Neural progenitor cell (in vitro differentiated cells): ENCODE measurements at regions not wholly inside any gene's neighbourhood (a gene's known extent, or its start where the extent isn't known, plus 50 kb on each side); places are given as distances from the start of the nearest gene placed in this dataset.
A peak's percentile ranks its signal among the peaks of the same experiment; 100 is the strongest.

Experiments
- DNase-seq: peaks from one replicate; pipeline ENCODE4 v3.0.0-alpha.2; 2016; ENCODE audit warnings: low spot score
- H2AFZ ChIP-seq: fragments of 200-600 bp; sonication (generic); replicated peaks from 2 replicates; pipeline ENCODE4 v1.6.1; 2016; ENCODE audit warnings: antibody characterized with exemption
- H3F3A ChIP-seq: fragments of 200-600 bp; sonication (generic); 2 replicates; pipeline ENCODE4 v1.6.1; 2016; ENCODE audit warnings: antibody characterized with exemption, low read depth
- H3K27ac ChIP-seq: fragments of 200-600 bp; sonication (generic); 2 replicates; pipeline ENCODE4 v1.5.1; 2016; ENCODE audit warnings: mild to moderate bottlenecking
- H3K27me3 ChIP-seq: fragments of 200-600 bp; sonication (generic); 2 replicates; pipeline ENCODE4 v1.6.1; 2016; ENCODE audit warnings: mild to moderate bottlenecking, moderate library complexity
- H3K36me3 ChIP-seq: fragments of 200-600 bp; sonication (generic); 2 replicates; pipeline ENCODE4 v1.5.1; 2016
- H3K4me1 ChIP-seq: fragments of 200-600 bp; sonication (generic); 2 replicates; pipeline ENCODE4 v1.6.1; 2016; ENCODE audit warnings: mixed run types
- H3K4me2 ChIP-seq: fragments of 200-600 bp; sonication (generic); 2 replicates; pipeline ENCODE4 v1.6.1; 2016
- H3K4me3 ChIP-seq: fragments of 200-600 bp; sonication (generic); 2 replicates; pipeline ENCODE4 v1.5.1; 2016
- H3K79me2 ChIP-seq: fragments of 200-600 bp; sonication (generic); 2 replicates; pipeline ENCODE4 v1.6.1; 2016; ENCODE audit warnings: low read depth
- H3K9ac ChIP-seq: fragments of 200-600 bp; sonication (generic); 2 replicates; pipeline ENCODE4 v1.6.1; 2016
- H3K9me3 ChIP-seq: fragments of 200-600 bp; sonication (generic); 2 replicates; pipeline ENCODE4 v1.5.1; 2016; ENCODE audit warnings: low read depth
- H4K20me1 ChIP-seq: fragments of 200-600 bp; sonication (generic); 2 replicates; pipeline ENCODE4 v1.6.1; 2016; ENCODE audit warnings: low read depth
- H3K27ac Mint-ChIP-seq: 3 replicates; pipeline ENCODE4 v1.8.0; 2021; ENCODE audit warnings: mixed read lengths
- H3K27me3 Mint-ChIP-seq: 2 replicates; pipeline ENCODE4 v1.8.0; 2022; ENCODE audit warnings: low read depth, mild to moderate bottlenecking, inconsistent platforms, moderate library complexity, mixed read lengths; ENCODE audit not compliant: insufficient read depth
- H3K36me3 Mint-ChIP-seq: 3 replicates; pipeline ENCODE4 v1.8.0; 2021; ENCODE audit warnings: mixed read lengths
- H3K4me1 Mint-ChIP-seq: 3 replicates; pipeline ENCODE4 v1.8.0; 2021; ENCODE audit warnings: mixed read lengths
- H3K4me3 Mint-ChIP-seq: 3 replicates; pipeline ENCODE4 v1.8.0; 2021; ENCODE audit warnings: mild to moderate bottlenecking, moderate library complexity, mixed read lengths
- H3K9me3 Mint-ChIP-seq: 3 replicates; pipeline ENCODE4 v1.8.0; 2020; ENCODE audit warnings: mixed read lengths
- CTCF ChIP-seq: fragments of 200-600 bp; sonication (generic); IDR thresholded peaks from 2 replicates; pipeline ENCODE4 v1.5.1; 2017; ENCODE audit warnings: antibody characterized with exemption, mild to moderate bottlenecking
- EZH2 ChIP-seq: fragments of 200-600 bp; sonication (generic); IDR thresholded peaks from 2 replicates; pipeline ENCODE4 v1.6.1; 2017; ENCODE audit warnings: antibody characterized with exemption, mild to moderate bottlenecking, moderate library complexity
- EZH2phosphoT487 ChIP-seq: fragments of 200-600 bp; sonication (generic); IDR thresholded peaks from 2 replicates; pipeline ENCODE4 v1.6.1; 2017; ENCODE audit warnings: antibody characterized with exemption

- no peaks in the 10 kb centered on the region for H3K79me2 ChIP-seq
- H3K36me3 Mint-ChIP-seq, result no peaks in the 10 kb centered on the region
- H3K4me1 ChIP-seq, result peaks cover 12% of the 10 kb centered on the region
- no peaks in the 10 kb centered on the region for H4K20me1 ChIP-seq
- H3K27me3 Mint-ChIP-seq, result peaks cover 3% of the 10 kb centered on the region
- no peak overlapping the region for H3K4me2 ChIP-seq
- H3K4me3 Mint-ChIP-seq, result no peak overlapping the region
- H3K36me3 ChIP-seq, result no peaks in the 10 kb centered on the region
- H3K4me3 ChIP-seq, result no peak overlapping the region
- peak overlapping the region; percentile 36 for H3K27ac Mint-ChIP-seq
- peaks cover 25% of the 10 kb centered on the region for H3K4me1 Mint-ChIP-seq
- no peaks in the 10 kb centered on the region for H3K27me3 ChIP-seq
- TF ChIP-seq EZH2phosphoT487 (no peak), EZH2 (no peak), CTCF (no peak)
- no peak for DNase-seq
- H3F3A ChIP-seq, result peaks cover 5% of the 10 kb centered on the region
- no peak overlapping the region for H2AFZ ChIP-seq
- no peaks in the 10 kb centered on the region for H3K9me3 Mint-ChIP-seq
- H3K9ac ChIP-seq, result no peak overlapping the region
- no peak overlapping the region for H3K27ac ChIP-seq
- no peaks in the 10 kb centered on the region for H3K9me3 ChIP-seq
Observed at GRCh38 chr3:177878957-177879356, 657.3 kb upstream of the KCNMB2 start.

DNA sequence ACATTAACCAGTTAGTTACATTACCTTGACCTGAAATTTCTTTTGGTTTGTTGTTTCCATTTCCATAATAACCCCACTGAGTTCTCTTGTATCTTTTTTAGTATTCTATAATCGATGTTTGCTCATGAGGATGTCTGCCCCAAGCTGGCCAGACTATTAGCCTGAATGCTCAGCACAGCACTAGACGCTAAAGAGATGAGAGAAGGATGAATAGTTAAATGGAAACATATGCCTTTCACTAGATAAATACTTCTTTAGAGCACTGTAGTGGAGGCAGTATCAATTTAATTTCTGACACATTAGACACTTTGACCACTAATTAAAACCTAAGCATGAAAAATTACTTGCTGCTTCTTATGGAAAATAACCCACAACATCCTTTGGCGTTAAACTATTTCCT lies 654.9 kb upstream of the KCNMB2 start:
- Histone ChIP-seq H3K9ac (no peak overlapping the region), H4K20me1 (no peaks in the 10 kb centered on the region), H3K4me2 (no peak overlapping the region), H2AFZ (no peak overlapping the region), H3K9me3 (no peaks in the 10 kb centered on the region), H3K36me3 (no peaks in the 10 kb centered on the region), H3K27ac (no peak overlapping the region), H3K4me3 (no peak overlapping the region), H3K79me2 (no peaks in the 10 kb centered on the region), H3F3A (no peaks in the 10 kb centered on the region), H3K4me1 (peaks cover under 1% of the 10 kb centered on the region), H3K27me3 (no peaks in the 10 kb centered on the region)
- Mint-ChIP-seq H3K36me3 (no peaks in the 10 kb centered on the region), H3K4me1 (peaks cover 11% of the 10 kb centered on the region), H3K4me3 (no peak overlapping the region), H3K27ac (no peak overlapping the region), H3K27me3 (no peaks in the 10 kb centered on the region), H3K9me3 (no peaks in the 10 kb centered on the region)
- DNase-seq, result no peak
- TF ChIP-seq CTCF, result no peak
- no peak for TF ChIP-seq EZH2phosphoT487
- no peak for TF ChIP-seq EZH2

- H3K9me3 ChIP-seq, result no peaks in the 10 kb centered on the region
- H4K20me1 ChIP-seq, result no peaks in the 10 kb centered on the region
- no peaks in the 10 kb centered on the region for H3K27me3 ChIP-seq
- no peaks in the 10 kb centered on the region for H3F3A ChIP-seq
- no peaks in the 10 kb centered on the region for H3K36me3 ChIP-seq
- no peaks in the 10 kb centered on the region for H3K4me1 ChIP-seq
- Mint-ChIP-seq H3K4me1 (peaks cover 4% of the 10 kb centered on the region), H3K36me3 (no peaks in the 10 kb centered on the region), H3K27me3 (no peaks in the 10 kb centered on the region), H3K4me3 (no peak overlapping the region), H3K9me3 (no peaks in the 10 kb centered on the region), H3K27ac (no peak overlapping the region)
- H3K27ac ChIP-seq, result no peak overlapping the region
- H2AFZ ChIP-seq, result no peak overlapping the region
- no peaks in the 10 kb centered on the region for H3K79me2 ChIP-seq
- no peak overlapping the region for H3K4me2 ChIP-seq
- no peak overlapping the region for H3K4me3 ChIP-seq
- TF ChIP-seq EZH2phosphoT487 (no peak), EZH2 (no peak), CTCF (no peak)
- DNase-seq, result no peak
- no peak overlapping the region for H3K9ac ChIP-seq
Observed at GRCh38 chr3:177882124-177882648, 654.0 kb upstream of the KCNMB2 start.
